ENCODE measurements at regions not wholly inside any gene's neighbourhood (a gene's known extent, or its start where the extent isn't known, plus 50 kb on each side); places are given as distances from the start of the nearest gene placed in this dataset.

DNA sequence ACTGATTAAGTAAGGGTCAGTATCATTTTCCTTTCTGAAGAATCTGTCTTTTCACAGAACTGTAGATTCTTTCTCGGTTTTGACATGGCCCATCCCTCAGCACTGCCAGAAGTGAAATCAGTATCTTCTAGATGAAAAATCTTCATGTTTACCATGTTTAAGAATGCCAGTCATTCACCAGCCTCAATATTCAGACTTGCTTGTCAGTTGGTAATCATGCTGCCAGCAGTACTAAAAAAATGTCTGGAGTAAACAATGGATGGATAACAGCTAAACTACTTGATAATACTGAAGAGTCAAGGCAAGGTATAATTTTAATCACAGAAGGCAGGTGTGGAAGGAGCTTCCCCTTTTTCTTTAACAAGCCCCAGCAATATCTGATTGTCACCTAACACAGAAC is 306.8 kb upstream of the DMAC1 start:
- TF ChIP-seq, protein P1, sequence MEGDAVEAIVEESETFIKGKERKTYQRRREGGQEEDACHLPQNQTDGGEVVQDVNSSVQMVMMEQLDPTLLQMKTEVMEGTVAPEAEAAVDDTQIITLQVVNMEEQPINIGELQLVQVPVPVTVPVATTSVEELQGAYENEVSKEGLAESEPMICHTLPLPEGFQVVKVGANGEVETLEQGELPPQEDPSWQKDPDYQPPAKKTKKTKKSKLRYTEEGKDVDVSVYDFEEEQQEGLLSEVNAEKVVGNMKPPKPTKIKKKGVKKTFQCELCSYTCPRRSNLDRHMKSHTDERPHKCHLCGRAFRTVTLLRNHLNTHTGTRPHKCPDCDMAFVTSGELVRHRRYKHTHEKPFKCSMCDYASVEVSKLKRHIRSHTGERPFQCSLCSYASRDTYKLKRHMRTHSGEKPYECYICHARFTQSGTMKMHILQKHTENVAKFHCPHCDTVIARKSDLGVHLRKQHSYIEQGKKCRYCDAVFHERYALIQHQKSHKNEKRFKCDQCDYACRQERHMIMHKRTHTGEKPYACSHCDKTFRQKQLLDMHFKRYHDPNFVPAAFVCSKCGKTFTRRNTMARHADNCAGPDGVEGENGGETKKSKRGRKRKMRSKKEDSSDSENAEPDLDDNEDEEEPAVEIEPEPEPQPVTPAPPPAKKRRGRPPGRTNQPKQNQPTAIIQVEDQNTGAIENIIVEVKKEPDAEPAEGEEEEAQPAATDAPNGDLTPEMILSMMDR (IDR thresholded peaks at IDR 0.05), result no peak
- no peak for TF ChIP-seq POLR2A (IDR thresholded peaks at IDR 0.05; ENCODE audit: low read depth)
- no peak for TF ChIP-seq POLR2AphosphoS5 (IDR thresholded peaks at IDR 0.05)
